Esophagus squamous epithelium (tissue), 4 donors: ENCODE measurements at regions not wholly inside any gene's neighbourhood (a gene's known extent, or its start where the extent isn't known, plus 50 kb on each side); places are given as distances from the start of the nearest gene placed in this dataset.

Experiments
- POLR2A ChIP-seq, 4 donors: fragments of 450-650 bp; IDR thresholded peaks; one replicate each; pipeline ENCODE4 v1.6.1; 2017; ENCODE audit warnings: antibody characterized with exemption in 4 of 4, mild to moderate bottlenecking in 4 of 4, moderate library complexity in 3 of 4
- TF ChIP-seq, protein P1 (sequence below), 6 experiments: fragments of 450-650 bp in 4 of 6; fragments of 200-600 bp in 2 of 6; sonication (generic) in 2 of 6; IDR thresholded peaks; one replicate each; pipeline ENCODE4 v1.5.1; 2016 to 2019; ENCODE audit warnings: antibody characterized with exemption in 6 of 6, mild to moderate bottlenecking in 4 of 6, moderate library complexity in 4 of 6

DNA sequence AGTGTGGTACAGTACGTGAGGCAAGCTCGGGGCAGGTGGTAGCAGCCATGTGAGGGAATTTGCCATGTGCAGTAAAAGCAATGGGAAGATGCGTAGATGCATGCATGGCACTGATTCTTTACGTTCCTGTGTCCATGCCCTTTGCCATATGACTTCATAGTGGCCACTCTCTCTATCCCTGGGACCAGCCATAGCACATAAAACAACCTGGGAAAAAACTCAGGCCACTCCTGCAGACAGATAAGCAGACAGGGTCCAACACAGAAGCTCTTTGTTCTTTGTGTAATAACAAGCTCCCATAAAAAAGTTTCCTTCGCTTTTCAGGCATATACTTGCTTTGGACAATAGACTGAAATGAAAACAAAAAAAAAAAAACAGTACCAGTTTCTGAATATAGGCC lies 622.4 kb upstream of the POM121L12 start:
- TF ChIP-seq POLR2A (IDR thresholded peaks at IDR 0.05), result no peak
- TF ChIP-seq, protein P1, sequence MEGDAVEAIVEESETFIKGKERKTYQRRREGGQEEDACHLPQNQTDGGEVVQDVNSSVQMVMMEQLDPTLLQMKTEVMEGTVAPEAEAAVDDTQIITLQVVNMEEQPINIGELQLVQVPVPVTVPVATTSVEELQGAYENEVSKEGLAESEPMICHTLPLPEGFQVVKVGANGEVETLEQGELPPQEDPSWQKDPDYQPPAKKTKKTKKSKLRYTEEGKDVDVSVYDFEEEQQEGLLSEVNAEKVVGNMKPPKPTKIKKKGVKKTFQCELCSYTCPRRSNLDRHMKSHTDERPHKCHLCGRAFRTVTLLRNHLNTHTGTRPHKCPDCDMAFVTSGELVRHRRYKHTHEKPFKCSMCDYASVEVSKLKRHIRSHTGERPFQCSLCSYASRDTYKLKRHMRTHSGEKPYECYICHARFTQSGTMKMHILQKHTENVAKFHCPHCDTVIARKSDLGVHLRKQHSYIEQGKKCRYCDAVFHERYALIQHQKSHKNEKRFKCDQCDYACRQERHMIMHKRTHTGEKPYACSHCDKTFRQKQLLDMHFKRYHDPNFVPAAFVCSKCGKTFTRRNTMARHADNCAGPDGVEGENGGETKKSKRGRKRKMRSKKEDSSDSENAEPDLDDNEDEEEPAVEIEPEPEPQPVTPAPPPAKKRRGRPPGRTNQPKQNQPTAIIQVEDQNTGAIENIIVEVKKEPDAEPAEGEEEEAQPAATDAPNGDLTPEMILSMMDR (IDR thresholded peaks at IDR 0.05), result no peak
